Urinary bladder (tissue), 3 donors: ENCODE measurements at regions not wholly inside any gene's neighbourhood (a gene's known extent, or its start where the extent isn't known, plus 50 kb on each side); places are given as distances from the start of the nearest gene placed in this dataset.
"Not testable (repeated sequence)": the region's sequence is repeated elsewhere in the genome, so short reads cannot be mapped to it uniquely, and the experiment has no call there.

Source experiments
- DNase-seq: peaks from one replicate; pipeline ENCODE4 v3.0.0-alpha.2; 2015; ENCODE audit errors: extremely low spot score
- H3K27ac ChIP-seq: one replicate; pipeline ENCODE4 v1.5.1; 2013; ENCODE audit warnings: low read depth, mild to moderate bottlenecking, moderate library complexity
- H3K36me3 ChIP-seq: one replicate; pipeline ENCODE4 v1.6.1; 2013; ENCODE audit warnings: mild to moderate bottlenecking, moderate library complexity; ENCODE audit not compliant: insufficient read depth
- H3K4me1 ChIP-seq: one replicate; pipeline ENCODE4 v1.6.1; 2013; ENCODE audit warnings: mild to moderate bottlenecking, moderate library complexity; ENCODE audit not compliant: insufficient read depth
- H3K4me3 ChIP-seq: one replicate; pipeline ENCODE4 v1.5.1; 2013; ENCODE audit warnings: low read depth, low read length
- WGBS: extraction: QIAGEN DNeasy Blood & Tissue Kit; methylation state at CpG from one replicate; pipeline ENCODE4 v1.1.7; 2013; 5-methylcytosine and 5-hydroxymethylcytosine counted together
- donor health status: healthy with polysubstance abuse.
- donor health status: healthy.

- Histone ChIP-seq H3K4me1 (no peaks in the 10 kb centered on the region), H3K4me3 (no peak overlapping the region), H3K36me3 (no peaks in the 10 kb centered on the region), H3K27ac (no peak overlapping the region)
- 85% methylated on average over 2 of the region's 2 CpGs for WGBS
- no peak for DNase-seq
Measured at GRCh38 chr7:53358269-53358668, 322.8 kb downstream of the POM121L12 start.

- no peak overlapping the region for H3K4me3 ChIP-seq
- DNase-seq, result no peak
- H3K27ac ChIP-seq, result no peak overlapping the region
- H3K4me1 ChIP-seq, result no peaks in the 10 kb centered on the region
- H3K36me3 ChIP-seq, result no peaks in the 10 kb centered on the region
- 74% methylated on average over 3 of the region's 3 CpGs for WGBS
Measured at GRCh38 chr7:53383131-53383530, 347.7 kb downstream of the POM121L12 start.

DNA sequence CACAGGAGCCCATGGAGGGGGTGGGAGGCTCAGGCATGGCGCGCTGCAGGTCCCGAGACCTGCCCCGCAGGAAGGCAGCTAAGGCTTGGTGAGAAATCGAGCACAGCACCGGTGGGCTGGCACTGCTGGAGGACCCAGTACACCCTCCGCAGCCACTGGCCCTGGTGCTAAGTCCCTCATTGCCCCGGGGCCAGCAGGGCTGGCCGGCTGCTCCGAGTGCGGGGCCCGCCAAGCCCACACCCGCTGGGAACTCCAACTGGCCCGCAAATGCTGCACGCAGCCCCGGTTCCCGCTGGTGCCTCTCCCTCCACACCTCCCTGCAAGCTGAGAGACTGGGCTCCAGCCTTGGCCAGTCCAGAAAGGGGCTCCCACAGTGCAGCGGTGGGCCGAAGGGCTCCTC, 349.8 kb downstream of the POM121L12 start:
- H3K27ac ChIP-seq, H3K36me3 ChIP-seq, H3K4me1 ChIP-seq, DNase-seq, H3K4me3 ChIP-seq: not testable (repeated sequence)
- 98% methylated on average over 19 of the region's 19 CpGs for WGBS

DNA sequence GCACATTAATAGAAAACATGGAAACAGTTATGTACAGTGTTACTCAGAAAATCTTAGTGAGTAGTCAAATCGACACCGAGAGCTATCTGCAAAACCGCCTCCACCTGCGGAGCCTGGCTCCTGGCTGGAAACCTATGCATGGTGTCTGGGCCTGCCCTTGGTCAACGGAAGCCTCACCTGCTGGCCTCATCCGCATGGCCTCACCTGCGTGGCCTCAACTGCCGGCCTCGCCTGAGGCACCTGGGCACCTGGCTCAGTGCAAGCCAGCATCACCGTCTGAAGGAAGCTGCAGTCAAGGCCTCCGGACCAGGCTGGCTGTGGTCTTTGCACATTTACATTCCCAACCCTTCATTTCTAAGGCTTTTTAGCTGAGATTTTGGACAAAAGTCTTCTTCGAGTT, 352.1 kb downstream of the POM121L12 start:
- Histone ChIP-seq H3K4me3 (no peak overlapping the region), H3K27ac (no peak overlapping the region), H3K36me3 (no peaks in the 10 kb centered on the region), H3K4me1 (no peaks in the 10 kb centered on the region)
- DNase-seq, result no peak
- 92% methylated on average over 12 of the region's 12 CpGs for WGBS

DNA sequence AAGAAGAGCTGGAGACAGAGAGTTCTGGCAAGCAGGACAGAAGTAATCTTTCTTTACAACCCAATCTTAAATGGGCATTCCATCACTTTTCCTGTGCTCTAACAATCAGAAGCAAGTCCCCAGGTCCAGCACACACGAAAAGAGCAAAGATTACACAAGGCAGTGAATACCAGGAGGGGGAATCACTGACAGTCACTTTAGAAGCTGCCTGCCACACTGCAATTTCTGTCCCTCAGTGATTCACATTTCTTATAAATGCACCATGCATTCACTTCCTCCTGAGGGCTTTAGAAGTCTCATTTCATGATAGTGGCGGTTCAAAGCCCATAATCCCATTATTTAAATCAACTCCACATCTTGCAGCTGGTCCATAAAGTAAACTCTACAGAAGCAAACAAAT, 362.5 kb downstream of the POM121L12 start:
- H3K36me3 ChIP-seq, result no peaks in the 10 kb centered on the region
- 62% methylated on average over 2 of the region's 2 CpGs for WGBS
- no peak overlapping the region for H3K27ac ChIP-seq
- H3K4me3 ChIP-seq, result no peak overlapping the region
- H3K4me1 ChIP-seq, result no peaks in the 10 kb centered on the region
- DNase-seq, result no peak

DNA sequence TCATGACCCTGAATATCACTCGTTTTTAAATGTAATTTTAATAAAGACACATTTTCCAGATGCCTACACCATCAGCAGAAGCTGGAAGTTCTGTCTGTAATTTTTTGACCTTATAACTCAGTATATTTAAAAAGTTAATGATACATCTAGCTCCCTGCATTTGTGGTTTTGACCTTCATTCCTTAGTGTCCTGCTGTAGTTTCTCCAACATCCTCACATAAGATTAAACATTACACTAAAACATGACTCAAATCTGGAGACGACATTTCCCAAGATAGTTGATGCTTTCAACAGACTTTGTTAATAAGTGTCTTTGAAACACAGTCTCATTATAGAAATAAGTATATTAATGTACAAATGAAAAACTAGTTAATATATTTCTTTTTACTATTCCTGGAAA, 363.1 kb downstream of the POM121L12 start:
- no peak for DNase-seq
- 66% methylated on average over 2 of the region's 2 CpGs for WGBS

DNA sequence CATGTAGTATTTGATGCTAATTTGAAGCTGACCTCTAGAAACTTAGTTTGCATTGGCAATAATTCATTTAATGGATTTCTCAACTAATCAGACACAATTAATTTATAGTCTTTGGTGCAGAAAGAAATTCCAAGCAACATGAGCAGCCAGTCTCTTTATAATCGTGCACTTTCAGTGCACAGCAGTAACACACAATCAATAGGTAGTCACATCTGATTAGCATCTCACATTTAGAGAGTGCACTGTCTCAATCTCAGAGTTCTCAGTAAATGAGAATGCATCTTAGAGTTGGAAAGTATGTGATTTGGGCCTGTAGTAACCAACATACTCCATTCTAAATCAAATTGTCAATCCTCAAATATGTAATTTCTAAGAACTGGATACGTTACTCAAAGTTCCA, 377.6 kb downstream of the POM121L12 start:
- no peak for DNase-seq
- Histone ChIP-seq H3K4me3 (no peak overlapping the region), H3K36me3 (no peaks in the 10 kb centered on the region), H3K27ac (no peak overlapping the region), H3K4me1 (no peaks in the 10 kb centered on the region)
- WGBS, result 88% methylated on average over 2 of the region's 2 CpGs

More for the DNA sequence above, 363.1 kb downstream of the POM121L12 start:
- no peaks in the 10 kb centered on the region for H3K4me1 ChIP-seq
- no peak overlapping the region for H3K27ac ChIP-seq
- no peak overlapping the region for H3K4me3 ChIP-seq
- H3K36me3 ChIP-seq, result no peaks in the 10 kb centered on the region

DNA sequence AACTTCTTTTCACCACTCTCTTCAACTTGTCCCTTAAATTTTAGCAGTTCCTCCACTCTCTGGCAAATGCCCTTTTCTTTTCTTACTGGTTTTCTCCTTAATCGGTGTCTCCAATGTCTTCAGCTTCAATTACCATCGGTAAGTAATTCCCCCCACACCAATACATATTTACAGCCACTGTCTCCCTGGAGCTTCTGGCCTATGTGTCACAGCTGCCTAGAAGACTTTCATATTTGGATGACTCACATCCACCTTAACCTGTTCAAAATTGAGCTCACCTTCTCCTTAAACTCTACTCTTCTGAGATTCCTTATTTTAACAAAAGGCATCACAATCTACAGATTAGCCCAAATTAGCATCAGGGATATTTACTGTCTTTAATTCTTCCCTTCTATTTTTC, 380.4 kb downstream of the POM121L12 start:
- Histone ChIP-seq H3K36me3 (no peaks in the 10 kb centered on the region), H3K27ac (no peak overlapping the region), H3K4me1 (no peaks in the 10 kb centered on the region), H3K4me3 (no peak overlapping the region)
- DNase-seq, result no peak
- WGBS, result 97% methylated on average over 2 of the region's 2 CpGs

GRCh38 chr7:53418834-53419482, 383.5 kb downstream of the POM121L12 start:
- Histone ChIP-seq H3K4me1 (no peaks in the 10 kb centered on the region), H3K36me3 (no peaks in the 10 kb centered on the region), H3K27ac (no peak overlapping the region), H3K4me3 (no peak overlapping the region)
- 86% methylated on average over 1 of the region's 1 CpG for WGBS
- no peak for DNase-seq

GRCh38 chr7:53420550-53420949, 385.1 kb downstream of the POM121L12 start:
- WGBS, result 77% methylated on average over 1 of the region's 1 CpG
- no peaks in the 10 kb centered on the region for H3K36me3 ChIP-seq
- DNase-seq, result no peak
- H3K4me1 ChIP-seq, result no peaks in the 10 kb centered on the region
- H3K27ac ChIP-seq, result no peak overlapping the region
- no peak overlapping the region for H3K4me3 ChIP-seq

GRCh38 chr7:53422291-53422690, 386.9 kb downstream of the POM121L12 start:
- Histone ChIP-seq H3K4me1 (no peaks in the 10 kb centered on the region), H3K36me3 (no peaks in the 10 kb centered on the region), H3K27ac (no peak overlapping the region), H3K4me3 (no peak overlapping the region)
- 46% methylated on average over 5 of the region's 5 CpGs for WGBS
- no peak for DNase-seq

DNA sequence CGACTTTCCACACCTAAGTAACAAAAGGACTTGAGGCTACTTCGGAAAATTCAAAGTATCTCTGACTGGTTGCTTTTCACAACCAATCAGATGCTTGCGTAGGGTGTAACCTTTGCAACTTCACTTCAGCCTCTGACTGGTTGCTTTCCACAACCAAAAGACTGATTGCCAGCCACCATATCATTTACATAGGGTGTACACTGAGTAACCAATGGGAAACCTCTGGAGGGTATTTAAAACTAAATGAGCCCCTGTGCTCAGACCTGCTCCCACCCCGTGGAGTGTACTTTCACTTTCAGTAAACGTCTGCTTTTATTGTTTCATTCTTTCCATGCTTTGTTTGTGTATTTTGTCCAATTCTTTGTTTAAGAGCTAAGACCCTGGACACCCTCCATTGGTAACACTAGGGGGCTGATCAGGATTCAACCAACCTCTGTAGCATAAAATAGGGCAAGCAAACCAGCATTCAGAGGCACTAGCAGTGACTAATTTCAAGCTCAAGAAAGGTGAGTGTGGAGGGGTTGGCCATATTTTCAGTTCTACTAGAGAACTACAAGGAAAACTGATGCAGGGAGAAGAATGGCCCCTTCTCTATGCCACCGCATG, 390.8 kb downstream of the POM121L12 start:
- WGBS, result 77% methylated on average over 6 of the region's 6 CpGs
- H3K36me3 ChIP-seq, result no peaks in the 10 kb centered on the region
- no peak overlapping the region for H3K27ac ChIP-seq
- no peaks in the 10 kb centered on the region for H3K4me1 ChIP-seq
- DNase-seq, result no peak
- no peak overlapping the region for H3K4me3 ChIP-seq

DNA sequence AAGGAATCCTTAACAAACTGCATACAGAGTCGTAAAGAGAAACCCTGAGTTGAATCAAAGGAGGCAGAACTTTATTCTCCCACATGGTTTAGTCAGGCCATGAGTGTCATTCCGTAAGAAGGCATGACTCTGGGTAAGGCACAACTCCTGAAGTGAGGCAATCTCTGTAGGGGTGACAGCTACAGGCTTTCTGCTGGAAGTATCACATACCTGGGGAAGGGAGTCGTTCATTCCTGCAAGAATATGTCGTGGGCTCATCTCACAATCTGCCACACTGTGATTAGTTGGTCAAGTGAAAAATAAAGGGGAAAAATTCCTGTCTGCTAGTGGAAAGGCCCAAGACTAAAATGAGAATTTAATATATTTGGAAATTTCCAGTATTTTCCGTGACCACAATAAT, 392.6 kb downstream of the POM121L12 start:
- Histone ChIP-seq H3K27ac (no peak overlapping the region), H3K4me1 (no peaks in the 10 kb centered on the region), H3K36me3 (no peaks in the 10 kb centered on the region), H3K4me3 (no peak overlapping the region)
- no peak for DNase-seq
- WGBS, result 88% methylated on average over 5 of the region's 5 CpGs

GRCh38 chr7:53431901-53432300, 396.5 kb downstream of the POM121L12 start:
- Histone ChIP-seq H3K27ac (no peak overlapping the region), H3K4me3 (no peak overlapping the region), H3K4me1 (no peaks in the 10 kb centered on the region), H3K36me3 (no peaks in the 10 kb centered on the region)
- WGBS, result 93% methylated on average over 4 of the region's 4 CpGs
- DNase-seq, result no peak
